IMR-90 (cell line): ENCODE measurements at regions not wholly inside any gene's neighbourhood (a gene's known extent, or its start where the extent isn't known, plus 50 kb on each side); places are given as distances from the start of the nearest gene placed in this dataset.

ENCODE experiments used
- CHD1 ChIP-seq: IDR thresholded peaks from 2 replicates; pipeline ENCODE4 v1.6.1; 2012; ENCODE audit warnings: low read depth, low read length, improper control_type of control experiment
- NFE2L2 ChIP-seq: fragments of 150-350 bp; IDR thresholded peaks from 2 replicates; pipeline ENCODE4 v1.6.1; 2016; ENCODE audit warnings: low read depth, mild to moderate bottlenecking, low read length
- POLR2A ChIP-seq: IDR thresholded peaks from 2 replicates; pipeline ENCODE4 v1.6.1; 2012; ENCODE audit warnings: mild to moderate bottlenecking, low read depth, low read length
- RAD21 ChIP-seq: IDR thresholded peaks from 2 replicates; pipeline ENCODE4 v1.6.1; 2012; ENCODE audit warnings: low read length, improper control_type of control experiment
- TF ChIP-seq, protein P1 (sequence below): conservative IDR thresholded peaks from 2 replicates; pipeline ENCODE4 v1.5.1; 2012; ENCODE audit warnings: mild to moderate bottlenecking, low read depth, low read length, improper control_type of control experiment
- TF ChIP-seq, protein P2 (sequence below): fragments of 150-350 bp; IDR thresholded peaks from 2 replicates; pipeline ENCODE4 v1.6.1; 2016; ENCODE audit warnings: low read depth, mild to moderate bottlenecking, low read length, moderate library complexity, borderline replicate concordance
- TF ChIP-seq, protein P3 (sequence below): fragments of 150-350 bp; IDR thresholded peaks from 2 replicates; pipeline ENCODE4 v1.6.1; 2017; ENCODE audit warnings: mild to moderate bottlenecking, antibody characterized with exemption, low read length, low read depth

DNA sequence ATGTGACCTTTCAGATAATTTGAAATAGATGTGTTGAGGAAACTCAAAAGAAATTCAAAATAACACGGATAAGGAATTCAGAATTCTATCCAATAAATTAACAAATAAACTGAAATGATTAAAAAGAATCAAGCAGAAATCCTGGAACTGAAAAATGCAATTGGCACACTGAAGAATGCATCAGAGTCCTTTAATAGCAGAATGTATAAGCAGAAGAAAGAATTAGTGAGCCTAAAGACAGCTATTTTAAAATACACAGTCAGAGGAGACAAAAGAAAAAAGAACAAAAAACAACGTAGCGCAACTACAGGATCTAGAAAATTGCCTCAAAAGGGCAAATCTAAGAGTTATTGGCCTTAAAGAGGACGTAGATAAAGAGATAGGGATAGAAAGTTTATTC lies 99.6 kb upstream of the SAMSN1 start:
- no peak for TF ChIP-seq POLR2A
- TF ChIP-seq, protein P1, sequence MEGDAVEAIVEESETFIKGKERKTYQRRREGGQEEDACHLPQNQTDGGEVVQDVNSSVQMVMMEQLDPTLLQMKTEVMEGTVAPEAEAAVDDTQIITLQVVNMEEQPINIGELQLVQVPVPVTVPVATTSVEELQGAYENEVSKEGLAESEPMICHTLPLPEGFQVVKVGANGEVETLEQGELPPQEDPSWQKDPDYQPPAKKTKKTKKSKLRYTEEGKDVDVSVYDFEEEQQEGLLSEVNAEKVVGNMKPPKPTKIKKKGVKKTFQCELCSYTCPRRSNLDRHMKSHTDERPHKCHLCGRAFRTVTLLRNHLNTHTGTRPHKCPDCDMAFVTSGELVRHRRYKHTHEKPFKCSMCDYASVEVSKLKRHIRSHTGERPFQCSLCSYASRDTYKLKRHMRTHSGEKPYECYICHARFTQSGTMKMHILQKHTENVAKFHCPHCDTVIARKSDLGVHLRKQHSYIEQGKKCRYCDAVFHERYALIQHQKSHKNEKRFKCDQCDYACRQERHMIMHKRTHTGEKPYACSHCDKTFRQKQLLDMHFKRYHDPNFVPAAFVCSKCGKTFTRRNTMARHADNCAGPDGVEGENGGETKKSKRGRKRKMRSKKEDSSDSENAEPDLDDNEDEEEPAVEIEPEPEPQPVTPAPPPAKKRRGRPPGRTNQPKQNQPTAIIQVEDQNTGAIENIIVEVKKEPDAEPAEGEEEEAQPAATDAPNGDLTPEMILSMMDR, result no peak
- TF ChIP-seq RAD21, result no peak
- TF ChIP-seq, protein P2, sequence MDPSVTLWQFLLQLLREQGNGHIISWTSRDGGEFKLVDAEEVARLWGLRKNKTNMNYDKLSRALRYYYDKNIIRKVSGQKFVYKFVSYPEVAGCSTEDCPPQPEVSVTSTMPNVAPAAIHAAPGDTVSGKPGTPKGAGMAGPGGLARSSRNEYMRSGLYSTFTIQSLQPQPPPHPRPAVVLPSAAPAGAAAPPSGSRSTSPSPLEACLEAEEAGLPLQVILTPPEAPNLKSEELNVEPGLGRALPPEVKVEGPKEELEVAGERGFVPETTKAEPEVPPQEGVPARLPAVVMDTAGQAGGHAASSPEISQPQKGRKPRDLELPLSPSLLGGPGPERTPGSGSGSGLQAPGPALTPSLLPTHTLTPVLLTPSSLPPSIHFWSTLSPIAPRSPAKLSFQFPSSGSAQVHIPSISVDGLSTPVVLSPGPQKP, result no peak
- TF ChIP-seq, protein P3, sequence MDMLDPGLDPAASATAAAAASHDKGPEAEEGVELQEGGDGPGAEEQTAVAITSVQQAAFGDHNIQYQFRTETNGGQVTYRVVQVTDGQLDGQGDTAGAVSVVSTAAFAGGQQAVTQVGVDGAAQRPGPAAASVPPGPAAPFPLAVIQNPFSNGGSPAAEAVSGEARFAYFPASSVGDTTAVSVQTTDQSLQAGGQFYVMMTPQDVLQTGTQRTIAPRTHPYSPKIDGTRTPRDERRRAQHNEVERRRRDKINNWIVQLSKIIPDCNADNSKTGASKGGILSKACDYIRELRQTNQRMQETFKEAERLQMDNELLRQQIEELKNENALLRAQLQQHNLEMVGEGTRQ, result no peak
- TF ChIP-seq NFE2L2, result no peak
- no peak for TF ChIP-seq CHD1
